ENCODE measurements at regions not wholly inside any gene's neighbourhood (a gene's known extent, or its start where the extent isn't known, plus 50 kb on each side); places are given as distances from the start of the nearest gene placed in this dataset.
"Not testable (repeated sequence)": the region's sequence is repeated elsewhere in the genome, so short reads cannot be mapped to it uniquely, and the experiment has no call there.

GRCh38 chr6:9025796-9026394, 590.5 kb upstream of the SLC35B3 start:
- Histone ChIP-seq H3K36me3 (ENCODE audit: control insufficient read depth, insufficient read depth, low read length) (no peaks in the 10 kb centered on the region), H3K9me3 (ENCODE audit: control insufficient read depth, insufficient read depth, low read length) (no peaks in the 10 kb centered on the region), H3K4me1 (ENCODE audit: control insufficient read depth, insufficient read depth, low read length) (no peaks in the 10 kb centered on the region), H3K27ac (ENCODE audit: low read depth, low read length) (no peak overlapping the region), H3K27me3 (ENCODE audit: control insufficient read depth, insufficient read depth, low read length) (no peaks in the 10 kb centered on the region), H3K4me3 (ENCODE audit: low read depth, low read length) (no peak overlapping the region)
- DNase-seq (ENCODE audit: low read depth in 4 of 6, low spot score in 6 of 6) = no peak
- WGBS (ENCODE audit: insufficient coverage) = 67% methylated on average over 1 of the region's 4 CpGs

DNA sequence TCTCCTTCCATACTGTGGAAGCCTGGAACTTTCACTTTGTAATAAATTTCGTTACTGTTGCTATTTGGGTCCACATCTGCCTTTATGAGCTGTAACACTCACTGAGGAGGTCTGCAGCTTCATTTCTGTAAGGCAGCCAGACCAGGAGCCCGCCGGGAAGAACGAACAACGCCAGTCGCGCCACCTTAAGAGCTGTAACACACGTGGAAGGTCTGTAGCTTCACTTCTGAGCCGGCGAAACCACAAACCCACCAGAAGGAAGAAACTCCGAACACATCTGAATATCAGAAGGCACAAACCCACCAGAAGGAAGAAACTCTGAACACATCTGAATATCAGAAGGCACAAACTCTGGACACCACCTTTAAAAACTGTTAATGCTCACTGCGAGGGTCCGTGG, 589.9 kb upstream of the SLC35B3 start:
- WGBS (ENCODE audit: insufficient coverage) = 92% methylated on average over 8 of the region's 13 CpGs
- Histone ChIP-seq H3K4me1 (ENCODE audit: control insufficient read depth, insufficient read depth, low read length) (no peaks in the 10 kb centered on the region), H3K36me3 (ENCODE audit: control insufficient read depth, insufficient read depth, low read length) (no peaks in the 10 kb centered on the region), H3K9me3 (ENCODE audit: control insufficient read depth, insufficient read depth, low read length) (no peaks in the 10 kb centered on the region), H3K4me3 (ENCODE audit: low read depth, low read length) (no peak overlapping the region), H3K27ac (ENCODE audit: low read depth, low read length) (no peak overlapping the region), H3K27me3 (ENCODE audit: control insufficient read depth, insufficient read depth, low read length) (no peaks in the 10 kb centered on the region)
- DNase-seq (ENCODE audit: low read depth in 4 of 6, low spot score in 6 of 6) = no peak

DNA sequence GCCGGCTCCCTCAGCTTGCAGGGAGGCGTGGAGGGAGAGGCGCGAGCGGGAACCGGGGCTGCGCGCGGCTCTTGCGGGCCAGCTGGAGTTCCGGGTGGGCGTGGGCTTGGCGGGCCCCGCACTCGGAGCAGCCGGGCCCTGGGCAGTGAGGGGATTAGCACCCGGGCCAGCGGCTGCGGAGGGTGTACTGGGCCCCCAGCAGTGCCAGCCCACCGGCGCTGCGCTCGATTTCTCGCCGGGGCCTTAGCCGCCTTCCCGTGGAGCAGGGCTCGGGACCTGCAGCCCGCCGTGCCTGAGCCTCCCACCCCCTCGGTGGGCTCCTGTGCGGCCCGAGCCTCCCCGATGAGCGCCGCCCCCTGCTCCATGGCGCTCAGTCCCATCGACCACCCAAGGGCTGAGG, 588.9 kb upstream of the SLC35B3 start:
- DNase-seq (ENCODE audit: low read depth in 4 of 6, low spot score in 6 of 6); H3K27ac ChIP-seq (ENCODE audit: low read depth, low read length); H3K36me3 ChIP-seq (ENCODE audit: control insufficient read depth, insufficient read depth, low read length); H3K27me3 ChIP-seq (ENCODE audit: control insufficient read depth, insufficient read depth, low read length); H3K4me1 ChIP-seq (ENCODE audit: control insufficient read depth, insufficient read depth, low read length); H3K4me3 ChIP-seq (ENCODE audit: low read depth, low read length); H3K9me3 ChIP-seq (ENCODE audit: control insufficient read depth, insufficient read depth, low read length): not testable (repeated sequence)
- 94% methylated on average over 34 of the region's 38 CpGs for WGBS (ENCODE audit: insufficient coverage)

DNA sequence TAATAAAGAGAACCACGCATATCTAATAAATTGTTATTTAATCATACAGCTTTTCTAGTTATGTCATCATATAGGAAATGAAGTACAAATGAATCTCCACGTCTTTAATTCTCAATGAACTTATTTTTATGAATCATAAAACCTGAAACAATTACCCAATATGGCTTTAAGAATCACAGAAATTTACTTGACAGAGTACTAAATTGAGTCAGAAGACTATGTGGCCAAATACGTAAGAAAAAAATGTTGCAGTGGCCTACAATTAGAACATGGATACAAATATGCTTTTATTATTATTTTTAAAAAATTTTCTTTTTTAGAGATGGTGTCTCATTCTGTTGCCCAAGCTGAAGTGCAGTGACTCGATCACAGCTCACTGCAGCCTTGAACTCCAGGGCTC, 584.7 kb upstream of the SLC35B3 start:
- WGBS (ENCODE audit: insufficient coverage) = no CpG with 5 or more reads among the region's 4 CpGs
- DNase-seq (ENCODE audit: low read depth in 4 of 6, low spot score in 6 of 6) = no peak
- H3K36me3 ChIP-seq (ENCODE audit: control insufficient read depth, insufficient read depth, low read length) = no peaks in the 10 kb centered on the region

GRCh38 chr6:9009931-9010330, 574.6 kb upstream of the SLC35B3 start:
- H3K4me3 ChIP-seq (ENCODE audit: low read depth, low read length) = no peak overlapping the region
- H3K27me3 ChIP-seq (ENCODE audit: control insufficient read depth, insufficient read depth, low read length) = no peaks in the 10 kb centered on the region
- DNase-seq (ENCODE audit: low read depth in 4 of 6, low spot score in 6 of 6) = no peak
- H3K27ac ChIP-seq (ENCODE audit: low read depth, low read length) = no peak overlapping the region
- H3K9me3 ChIP-seq (ENCODE audit: control insufficient read depth, insufficient read depth, low read length) = no peaks in the 10 kb centered on the region
- no peaks in the 10 kb centered on the region for H3K36me3 ChIP-seq (ENCODE audit: control insufficient read depth, insufficient read depth, low read length)
- H3K4me1 ChIP-seq (ENCODE audit: control insufficient read depth, insufficient read depth, low read length) = no peaks in the 10 kb centered on the region
- 72% methylated on average over 2 of the region's 6 CpGs for WGBS (ENCODE audit: insufficient coverage)

More for the DNA sequence above, 584.7 kb upstream of the SLC35B3 start:
- H3K4me1 ChIP-seq (ENCODE audit: control insufficient read depth, insufficient read depth, low read length) = no peaks in the 10 kb centered on the region
- H3K27ac ChIP-seq (ENCODE audit: low read depth, low read length) = no peak overlapping the region
- H3K27me3 ChIP-seq (ENCODE audit: control insufficient read depth, insufficient read depth, low read length) = no peaks in the 10 kb centered on the region
- no peak overlapping the region for H3K4me3 ChIP-seq (ENCODE audit: low read depth, low read length)
- H3K9me3 ChIP-seq (ENCODE audit: control insufficient read depth, insufficient read depth, low read length) = no peaks in the 10 kb centered on the region

GRCh38 chr6:9007027-9007426, 571.7 kb upstream of the SLC35B3 start:
- Histone ChIP-seq H3K27ac (ENCODE audit: low read depth, low read length) (no peak overlapping the region), H3K36me3 (ENCODE audit: control insufficient read depth, insufficient read depth, low read length) (no peaks in the 10 kb centered on the region), H3K4me3 (ENCODE audit: low read depth, low read length) (no peak overlapping the region), H3K4me1 (ENCODE audit: control insufficient read depth, insufficient read depth, low read length) (no peaks in the 10 kb centered on the region), H3K9me3 (ENCODE audit: control insufficient read depth, insufficient read depth, low read length) (no peaks in the 10 kb centered on the region), H3K27me3 (ENCODE audit: control insufficient read depth, insufficient read depth, low read length) (no peaks in the 10 kb centered on the region)
- no peak for DNase-seq (ENCODE audit: low read depth in 4 of 6, low spot score in 6 of 6)
- 92% methylated on average over 3 of the region's 5 CpGs for WGBS (ENCODE audit: insufficient coverage)

GRCh38 chr6:9002833-9003232, 567.5 kb upstream of the SLC35B3 start:
- Histone ChIP-seq H3K27ac (ENCODE audit: low read depth, low read length) (no peak overlapping the region), H3K9me3 (ENCODE audit: control insufficient read depth, insufficient read depth, low read length) (no peaks in the 10 kb centered on the region), H3K4me3 (ENCODE audit: low read depth, low read length) (no peak overlapping the region), H3K4me1 (ENCODE audit: control insufficient read depth, insufficient read depth, low read length) (no peaks in the 10 kb centered on the region), H3K27me3 (ENCODE audit: control insufficient read depth, insufficient read depth, low read length) (no peaks in the 10 kb centered on the region), H3K36me3 (ENCODE audit: control insufficient read depth, insufficient read depth, low read length) (no peaks in the 10 kb centered on the region)
- WGBS (ENCODE audit: insufficient coverage) = no CpG with 5 or more reads among the region's 6 CpGs
- DNase-seq (ENCODE audit: low read depth in 4 of 6, low spot score in 6 of 6) = no peak

DNA sequence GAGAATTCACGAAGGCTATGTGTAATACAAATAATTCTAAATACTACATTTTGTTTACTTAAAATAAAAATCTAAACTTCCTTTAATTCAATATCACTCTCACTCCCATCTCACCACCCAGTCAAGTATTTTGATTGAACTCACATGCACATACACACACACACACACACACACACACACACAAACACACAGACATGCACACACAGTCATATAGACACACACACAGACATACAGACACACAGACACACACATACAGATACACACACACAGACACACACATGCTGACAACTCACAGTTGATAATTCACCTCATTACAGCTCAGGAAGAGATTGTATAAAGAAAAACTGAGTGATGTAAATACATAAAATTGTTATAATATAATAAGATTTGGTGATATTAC, 559.8 kb upstream of the SLC35B3 start:
- Histone ChIP-seq H3K4me3 (ENCODE audit: low read depth, low read length) (no peak overlapping the region), H3K27me3 (ENCODE audit: control insufficient read depth, insufficient read depth, low read length) (no peaks in the 10 kb centered on the region), H3K27ac (ENCODE audit: low read depth, low read length) (no peak overlapping the region), H3K36me3 (ENCODE audit: control insufficient read depth, insufficient read depth, low read length) (no peaks in the 10 kb centered on the region), H3K9me3 (ENCODE audit: control insufficient read depth, insufficient read depth, low read length) (no peaks in the 10 kb centered on the region), H3K4me1 (ENCODE audit: control insufficient read depth, insufficient read depth, low read length) (no peaks in the 10 kb centered on the region)
- WGBS (ENCODE audit: insufficient coverage) = no CpG with 5 or more reads among the region's 1 CpG
- DNase-seq (ENCODE audit: low read depth in 4 of 6, low spot score in 6 of 6) = no peak

DNA sequence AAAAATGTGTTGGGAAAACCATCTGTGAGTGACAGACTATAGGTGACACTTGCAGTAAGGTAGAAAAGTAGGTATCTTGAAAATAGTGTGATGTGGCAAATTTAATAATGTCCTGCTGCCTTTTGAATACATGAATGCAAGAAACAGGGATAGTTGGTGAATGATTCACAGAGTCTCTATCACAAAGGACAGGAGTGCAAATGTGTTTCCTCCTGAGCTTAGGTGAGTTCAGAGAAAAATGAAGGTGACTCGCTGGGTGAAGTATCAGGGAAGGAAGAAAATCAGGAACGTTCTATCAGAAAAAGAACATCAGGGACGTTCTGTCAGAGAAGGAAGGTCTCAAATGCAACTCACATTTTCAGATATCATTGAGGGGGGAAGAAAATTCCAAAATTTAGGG, 557.8 kb upstream of the SLC35B3 start:
- no peaks in the 10 kb centered on the region for H3K36me3 ChIP-seq (ENCODE audit: control insufficient read depth, insufficient read depth, low read length)
- H3K27ac ChIP-seq (ENCODE audit: low read depth, low read length) = no peak overlapping the region
- 83% methylated on average over 1 of the region's 3 CpGs for WGBS (ENCODE audit: insufficient coverage)
- H3K27me3 ChIP-seq (ENCODE audit: control insufficient read depth, insufficient read depth, low read length) = no peaks in the 10 kb centered on the region
- DNase-seq (ENCODE audit: low read depth in 4 of 6, low spot score in 6 of 6) = no peak
- no peak overlapping the region for H3K4me3 ChIP-seq (ENCODE audit: low read depth, low read length)
- no peaks in the 10 kb centered on the region for H3K9me3 ChIP-seq (ENCODE audit: control insufficient read depth, insufficient read depth, low read length)
- no peaks in the 10 kb centered on the region for H3K4me1 ChIP-seq (ENCODE audit: control insufficient read depth, insufficient read depth, low read length)

GRCh38 chr6:8991844-8992243, 556.5 kb upstream of the SLC35B3 start:
- DNase-seq (ENCODE audit: low read depth in 4 of 6, low spot score in 6 of 6) = no peak
- no peak overlapping the region for H3K27ac ChIP-seq (ENCODE audit: low read depth, low read length)
- WGBS (ENCODE audit: insufficient coverage) = 17% methylated on average over 1 of the region's 3 CpGs
- H3K4me1 ChIP-seq (ENCODE audit: control insufficient read depth, insufficient read depth, low read length) = no peaks in the 10 kb centered on the region
- H3K4me3 ChIP-seq (ENCODE audit: low read depth, low read length) = no peak overlapping the region
- no peaks in the 10 kb centered on the region for H3K9me3 ChIP-seq (ENCODE audit: control insufficient read depth, insufficient read depth, low read length)
- H3K27me3 ChIP-seq (ENCODE audit: control insufficient read depth, insufficient read depth, low read length) = no peaks in the 10 kb centered on the region
- H3K36me3 ChIP-seq (ENCODE audit: control insufficient read depth, insufficient read depth, low read length) = no peaks in the 10 kb centered on the region

All from spinal cord (tissue), 9 donors.